HG03139 (cell line): ENCODE measurements at regions not wholly inside any gene's neighbourhood (a gene's known extent, or its start where the extent isn't known, plus 50 kb on each side); places are given as distances from the start of the nearest gene placed in this dataset.
"Not testable (repeated sequence)": the region's sequence is repeated elsewhere in the genome, so short reads cannot be mapped to it uniquely, and the experiment has no call there.

Experiments used
- ATAC-seq: cut with Tn5 transposase; IDR thresholded peaks from one replicate; pipeline ENCODE4 v1.9.1; 2021; ENCODE audit not compliant: unreplicated experiment

DNA sequence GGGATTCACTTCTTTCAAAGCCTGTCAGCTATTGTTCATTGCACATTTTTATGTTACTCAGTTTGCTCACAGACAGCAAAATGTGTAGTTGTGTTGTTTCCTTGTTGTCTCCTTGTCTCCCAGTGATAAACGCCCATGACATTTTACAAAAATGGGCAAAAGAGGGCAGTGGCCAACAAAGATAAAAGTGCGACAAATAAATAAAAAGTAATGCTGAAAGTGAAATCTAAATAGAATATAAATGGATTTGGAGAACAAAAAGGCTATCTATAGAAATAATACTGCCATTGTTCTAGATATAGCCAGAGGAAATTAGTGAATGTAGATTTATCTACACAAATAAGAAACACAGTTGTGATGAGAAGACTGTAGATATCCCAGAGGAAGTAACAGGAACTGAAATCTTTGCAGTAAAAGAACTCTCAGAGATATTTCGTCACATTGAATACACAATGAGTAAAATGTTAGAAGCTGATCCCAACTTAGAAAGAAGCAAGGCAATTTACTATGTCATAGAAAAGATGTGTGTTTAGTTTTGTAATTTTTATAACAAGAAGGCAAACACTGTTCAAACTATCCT, 1186.2 kb upstream of the FAM98A start:
- no peak for ATAC-seq

DNA sequence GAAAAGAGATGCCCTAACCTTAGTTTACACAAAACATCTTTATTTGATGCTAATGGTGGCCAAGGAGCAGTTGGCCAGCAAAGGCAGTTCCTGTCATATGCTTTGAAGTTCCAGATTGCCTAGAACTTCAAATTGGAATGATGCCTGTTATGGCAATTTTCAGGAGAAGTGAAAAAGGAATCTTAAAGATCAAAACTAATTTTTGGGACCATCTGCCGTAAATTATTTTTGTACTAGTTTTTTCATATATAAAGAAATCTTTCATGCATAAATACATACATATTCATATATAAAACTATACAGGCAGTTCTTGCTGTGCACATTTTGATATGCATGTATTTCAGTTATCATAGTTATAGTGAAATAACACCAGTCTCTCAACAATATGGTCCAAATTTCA, 1185.6 kb upstream of the FAM98A start:
- ATAC-seq = no peak

DNA sequence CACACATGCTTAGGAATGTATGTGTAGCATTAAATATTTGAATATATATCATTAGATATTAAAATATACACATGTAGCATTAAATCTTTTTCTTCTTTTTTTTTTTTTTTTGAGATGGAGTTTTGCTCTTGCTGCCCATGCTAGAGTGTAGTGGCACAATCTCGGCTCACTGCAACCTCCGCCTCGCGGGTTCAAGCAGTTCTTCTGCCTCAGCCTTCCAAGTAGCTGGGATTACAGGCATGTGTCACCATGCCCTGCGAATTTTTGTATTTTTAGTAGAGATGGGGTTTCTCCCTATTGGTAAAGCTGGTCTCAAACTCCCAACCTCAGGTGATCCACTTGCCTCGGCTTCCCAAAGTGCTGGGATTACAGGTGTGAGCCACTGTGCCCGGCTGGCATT, 1151.6 kb upstream of the FAM98A start:
- not testable (repeated sequence) for ATAC-seq

DNA sequence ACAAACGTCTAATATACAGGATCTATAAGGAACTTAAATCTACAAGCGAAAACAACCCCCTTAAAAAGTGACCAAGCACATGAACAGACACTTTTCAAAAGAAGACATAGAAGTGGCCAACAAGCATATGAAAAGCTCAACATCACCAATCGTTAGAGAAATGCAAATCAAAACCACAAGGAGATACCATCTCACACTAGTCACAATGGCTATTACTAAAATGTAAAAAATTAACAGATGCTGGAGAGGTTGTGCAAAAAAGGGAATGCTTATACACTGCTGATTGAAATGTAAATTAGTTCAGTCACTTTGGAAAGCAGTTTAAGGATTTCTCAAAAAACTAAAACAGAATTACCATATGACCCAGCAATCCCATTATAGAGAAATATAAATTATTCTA, 1148.5 kb upstream of the FAM98A start:
- no peak for ATAC-seq

DNA sequence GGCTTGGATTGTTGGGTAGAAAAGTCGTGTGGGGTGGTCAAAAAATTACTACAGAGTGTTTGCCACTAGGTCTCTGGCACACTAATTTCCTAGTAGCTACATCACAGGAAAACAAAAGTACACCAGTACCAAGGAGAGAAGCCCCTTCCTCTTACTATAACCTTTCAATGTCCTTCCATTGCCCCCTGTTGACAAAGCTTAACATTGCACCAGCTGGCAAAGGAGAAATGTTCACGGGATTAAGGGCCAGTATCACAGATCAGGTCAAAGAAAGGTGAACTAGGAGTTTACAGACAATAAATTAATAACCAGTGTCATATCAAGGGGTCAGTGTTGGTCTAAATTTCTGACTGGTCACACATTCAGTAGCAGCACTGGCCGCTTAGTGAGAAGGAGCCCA, 1139.6 kb upstream of the FAM98A start:
- ATAC-seq = no peak

DNA sequence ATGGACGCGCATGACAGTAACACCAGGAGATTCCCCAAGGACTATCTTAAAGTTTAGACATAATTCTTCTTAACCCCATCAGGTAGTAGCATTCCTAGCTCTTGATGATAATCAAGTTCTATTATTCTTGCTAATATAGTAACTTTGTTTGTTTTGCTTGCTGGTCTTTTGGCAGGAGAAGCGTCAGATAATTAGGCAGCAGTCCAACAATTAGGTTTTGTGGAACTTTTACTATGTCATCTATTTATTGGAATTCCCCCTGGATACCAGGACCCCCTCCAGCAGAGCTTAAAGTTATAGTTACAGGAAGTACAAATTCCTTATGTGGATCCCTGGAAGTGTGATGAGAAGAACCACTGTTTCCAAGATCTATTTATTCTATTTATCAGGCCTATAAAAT, 1138.0 kb upstream of the FAM98A start:
- no peak for ATAC-seq

DNA sequence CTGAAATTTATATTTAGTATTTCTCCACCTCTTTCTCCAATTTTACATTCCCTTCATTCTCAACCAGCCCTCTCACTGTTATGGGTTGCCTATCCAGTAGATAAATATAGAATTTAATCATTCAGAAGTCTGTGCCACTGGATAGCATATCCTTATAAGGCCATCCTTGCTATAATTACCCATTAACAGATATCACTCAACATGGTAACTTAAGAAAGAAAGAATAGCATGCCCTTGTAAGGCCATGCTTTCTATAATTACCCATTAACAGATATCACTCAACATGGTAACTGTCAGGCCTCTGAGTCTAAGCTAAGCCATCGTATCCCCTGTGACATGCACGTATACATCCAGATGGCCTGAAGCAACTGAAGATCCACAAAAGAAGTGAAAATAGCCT, 1137.4 kb upstream of the FAM98A start:
- ATAC-seq = no peak

DNA sequence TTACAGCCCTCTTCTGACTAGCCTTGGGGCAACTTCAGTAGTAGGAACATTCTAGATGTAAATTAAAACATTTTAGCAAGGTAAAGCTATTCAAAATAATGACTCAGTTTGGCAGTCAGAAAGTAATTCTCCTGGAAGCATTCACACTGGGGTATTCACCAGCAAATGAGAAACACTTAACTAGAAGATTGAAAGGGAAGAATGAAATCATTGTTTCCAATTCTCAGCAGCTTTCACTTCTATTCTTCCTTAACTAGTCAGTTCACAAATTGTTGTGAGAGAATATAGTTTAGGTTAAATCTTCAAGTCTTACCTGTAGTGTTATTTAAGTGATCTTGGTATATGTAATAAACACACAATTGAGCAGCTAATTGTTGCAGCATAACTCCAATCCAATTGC, 1135.6 kb upstream of the FAM98A start:
- no peak for ATAC-seq

DNA sequence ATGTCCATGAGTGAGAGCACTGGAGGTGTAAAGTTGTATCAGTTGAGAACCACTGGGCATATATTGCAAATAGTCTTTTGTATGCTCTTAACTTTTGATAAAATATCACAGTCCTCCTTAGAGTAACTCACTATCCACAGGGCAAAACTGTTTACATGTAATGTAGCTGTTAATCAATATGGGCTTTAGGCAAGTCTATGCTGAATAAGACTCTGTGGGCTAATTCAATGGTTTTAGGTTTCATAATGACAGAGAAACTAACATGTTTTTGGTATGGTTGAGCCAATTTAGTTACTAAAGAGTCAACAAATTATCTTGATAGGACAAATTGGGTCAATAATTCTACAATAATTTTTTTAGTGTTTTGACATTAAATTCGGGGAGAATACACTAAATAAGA, 1134.9 kb upstream of the FAM98A start:
- no peak for ATAC-seq

DNA sequence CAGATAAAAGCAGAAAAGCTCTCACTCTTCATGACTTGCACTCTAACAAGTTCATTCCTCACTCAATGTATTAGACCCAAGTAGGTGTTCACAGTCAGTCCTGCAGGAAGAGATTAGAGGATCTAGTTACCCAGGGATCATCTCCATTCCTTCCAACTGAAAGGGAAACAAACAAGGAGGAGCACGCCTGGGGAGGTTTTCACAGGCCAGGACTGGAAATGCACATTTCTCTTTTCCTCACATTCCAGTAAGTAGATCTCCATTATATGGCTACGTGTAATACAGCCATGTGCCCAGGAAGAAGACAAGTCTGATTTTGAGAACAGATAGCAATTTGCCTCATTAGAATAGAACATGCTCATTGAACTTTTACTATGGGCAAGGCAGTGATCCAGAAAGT, 1132.2 kb upstream of the FAM98A start:
- ATAC-seq = no peak

DNA sequence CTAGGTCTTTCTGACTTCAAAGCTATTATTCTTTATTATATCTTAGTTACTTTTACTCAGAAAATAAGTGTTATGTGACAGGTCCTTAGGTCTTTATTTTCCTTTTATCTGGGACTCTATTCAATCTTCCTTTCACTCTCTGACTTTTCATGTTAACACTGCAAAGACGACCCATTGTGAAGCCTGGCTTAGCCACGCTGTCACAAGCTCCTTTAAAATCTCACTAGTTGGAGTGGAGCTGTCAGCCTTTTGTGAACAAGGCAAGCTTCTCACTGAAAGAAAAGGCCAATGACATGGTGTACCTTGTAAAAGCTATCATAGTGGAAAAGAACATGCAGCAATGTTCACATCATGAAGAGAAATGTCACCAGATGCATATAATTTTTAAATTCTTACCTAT, 1130.7 kb upstream of the FAM98A start:
- no peak for ATAC-seq

DNA sequence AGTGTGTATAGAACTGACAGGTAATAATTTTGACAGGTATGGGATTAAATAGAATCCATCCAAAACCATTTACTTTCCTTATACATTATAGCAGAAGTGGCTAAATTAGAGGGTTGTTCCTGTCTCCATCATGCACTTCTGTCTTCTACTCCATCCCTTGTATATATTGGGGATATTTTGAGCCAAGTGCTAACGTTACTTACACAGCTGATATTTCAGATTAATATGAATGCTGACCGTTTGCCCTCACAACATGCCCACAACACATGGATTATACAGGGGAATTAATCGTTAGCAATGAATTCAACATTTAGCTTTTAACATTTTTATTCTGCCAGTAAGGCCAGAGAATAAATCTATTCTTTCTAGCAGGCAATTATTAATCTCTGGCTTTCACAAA, 1125.0 kb upstream of the FAM98A start:
- no peak for ATAC-seq

DNA sequence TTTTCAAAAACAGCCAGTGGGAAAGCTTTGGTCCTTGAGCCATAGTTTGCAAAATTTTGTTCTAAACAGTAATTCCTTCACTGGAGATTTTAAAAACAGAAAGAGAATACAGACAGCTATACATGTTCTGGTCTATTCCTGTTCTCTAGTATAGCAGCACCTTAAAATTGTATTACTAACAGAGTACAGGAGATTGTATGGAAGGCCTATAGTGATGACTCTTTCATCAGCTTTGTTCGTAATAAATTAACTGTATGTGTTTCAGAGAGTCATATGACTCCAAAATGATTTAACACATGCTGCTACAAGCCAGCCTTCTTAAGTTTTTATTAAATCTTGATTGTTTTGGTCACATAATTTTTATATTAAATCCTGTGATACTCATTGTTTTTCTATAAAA, 1124.6 kb upstream of the FAM98A start:
- no peak for ATAC-seq

DNA sequence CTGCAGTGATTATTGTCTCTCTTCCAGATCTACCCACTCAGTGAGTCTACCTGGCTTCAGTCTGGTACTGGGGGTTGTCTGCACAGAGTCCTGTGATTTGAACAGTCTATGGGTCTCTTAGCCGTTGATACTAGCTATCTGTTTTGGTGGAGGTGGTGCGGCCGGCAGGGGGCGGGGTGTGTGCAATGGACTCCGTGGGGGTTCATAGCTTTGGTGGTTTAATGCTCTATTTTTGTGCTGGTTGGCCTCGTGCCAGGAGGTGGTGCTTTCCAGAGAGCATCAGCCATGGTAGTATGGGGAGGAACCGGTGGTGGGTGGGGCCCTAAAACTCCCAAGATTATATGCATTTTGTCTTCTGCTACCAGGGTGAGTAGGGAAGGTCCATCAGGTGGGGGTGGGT, 1120.1 kb upstream of the FAM98A start:
- no peak for ATAC-seq

DNA sequence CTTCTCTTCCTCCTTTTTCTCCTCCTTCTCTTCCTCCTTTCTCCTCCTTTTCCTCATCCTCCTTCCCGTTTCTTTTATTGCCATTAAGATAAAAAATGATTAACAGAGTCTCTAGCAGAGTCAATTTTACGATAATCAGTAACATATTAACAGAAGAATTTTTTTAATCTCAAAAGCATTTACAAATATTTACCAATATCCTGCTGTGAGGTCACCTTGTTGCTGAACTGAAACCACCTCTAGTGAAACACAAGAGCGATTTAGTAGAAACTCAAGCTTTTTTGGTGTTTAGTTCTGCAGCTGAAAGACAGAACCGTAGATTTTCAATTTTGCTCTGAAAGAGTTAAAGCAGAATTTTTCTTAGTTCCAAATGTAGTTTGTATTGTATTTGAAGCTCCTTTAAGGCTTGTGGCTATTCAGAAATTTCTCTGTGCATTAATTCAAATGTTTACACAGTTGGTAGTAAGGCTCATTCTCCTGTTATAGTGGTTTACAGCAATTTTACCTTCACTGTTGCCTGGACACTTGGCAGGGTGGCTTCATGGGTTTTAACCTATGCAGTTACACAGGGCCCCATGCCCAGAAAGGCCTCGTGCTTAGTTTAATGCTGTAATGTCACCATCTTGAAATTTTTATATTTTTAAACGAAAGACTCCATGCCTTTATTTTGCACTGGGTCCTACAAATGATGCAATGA, 1106.6 kb upstream of the FAM98A start:
- peak; percentile 83 for ATAC-seq

DNA sequence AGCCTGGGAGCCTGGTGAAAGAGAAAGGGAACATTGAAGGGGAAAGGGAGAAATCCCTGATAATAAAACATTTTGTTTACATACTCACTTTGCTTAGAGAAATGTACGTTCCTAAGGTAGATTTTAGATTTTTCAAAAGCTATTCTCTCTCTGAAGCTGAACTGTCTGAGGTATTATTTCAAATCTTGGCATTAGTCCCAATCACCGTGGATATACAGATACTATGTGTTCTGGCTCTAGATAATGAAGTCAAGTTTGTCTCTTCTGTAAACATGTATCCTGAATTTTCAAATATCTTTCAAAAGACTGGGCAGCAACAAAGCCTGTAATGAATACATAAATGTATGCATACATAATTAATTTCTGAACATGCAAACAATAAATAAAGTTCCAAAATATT, 1104.2 kb upstream of the FAM98A start:
- ATAC-seq = no peak

DNA sequence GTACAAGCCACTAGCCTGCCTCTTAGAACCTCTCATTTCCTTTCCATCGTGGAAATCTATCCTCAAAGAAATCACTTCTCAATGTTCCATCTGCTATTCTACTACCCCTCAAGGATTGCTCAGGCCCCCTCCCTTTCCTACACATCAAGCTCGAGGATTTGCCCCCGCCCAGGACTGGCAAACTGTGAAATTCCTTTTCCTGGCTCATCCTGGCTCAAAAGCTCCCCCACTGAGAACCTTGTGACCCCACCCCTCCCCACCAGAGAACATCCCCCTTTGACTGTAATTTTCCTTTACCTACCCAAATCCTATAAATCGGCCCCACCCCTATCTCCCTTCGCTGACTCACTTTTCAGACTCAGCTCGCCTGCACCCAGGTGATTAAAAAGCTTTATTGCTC, 1103.3 kb upstream of the FAM98A start:
- not testable (repeated sequence) for ATAC-seq

DNA sequence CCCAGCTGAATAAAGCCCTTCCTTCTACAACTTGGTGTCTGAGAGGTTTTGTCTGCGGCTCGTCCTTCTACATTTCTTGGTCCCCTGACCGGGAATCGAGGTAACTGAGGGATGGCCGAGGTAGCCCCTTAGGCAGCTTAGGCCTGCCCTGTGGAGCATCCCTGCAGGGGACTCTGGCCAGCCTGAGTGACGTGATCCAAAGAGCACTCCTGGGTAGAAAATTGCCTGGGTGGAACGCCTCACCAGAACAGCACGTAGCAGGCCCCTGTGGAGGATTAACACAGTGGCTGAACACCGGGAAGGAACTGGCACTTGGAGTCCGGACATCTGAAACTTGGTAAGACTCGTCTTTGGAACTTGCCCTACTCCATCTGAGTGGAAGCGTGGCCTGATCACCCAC, 1078.5 kb upstream of the FAM98A start:
- ATAC-seq = not testable (repeated sequence)

DNA sequence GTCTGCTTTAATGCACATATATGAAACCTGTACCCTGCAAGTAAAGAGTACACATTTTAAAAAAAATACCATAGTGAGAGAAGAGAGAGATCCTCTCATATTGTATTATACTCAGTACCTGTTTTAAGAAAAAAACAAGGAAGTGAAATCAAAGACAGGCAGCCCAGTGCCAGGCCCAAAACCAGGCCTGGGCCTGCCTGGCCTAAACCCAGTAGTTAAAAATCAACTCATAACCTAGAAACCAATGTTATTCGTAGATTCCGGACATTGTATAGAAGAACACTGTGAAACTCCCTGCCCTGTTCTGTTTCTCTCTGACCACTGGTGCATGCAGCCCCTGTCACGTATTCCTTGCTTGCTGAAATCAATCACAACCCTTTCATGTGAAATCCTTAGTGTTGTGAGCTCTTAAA, 1078.0 kb upstream of the FAM98A start:
- not testable (repeated sequence) for ATAC-seq

DNA sequence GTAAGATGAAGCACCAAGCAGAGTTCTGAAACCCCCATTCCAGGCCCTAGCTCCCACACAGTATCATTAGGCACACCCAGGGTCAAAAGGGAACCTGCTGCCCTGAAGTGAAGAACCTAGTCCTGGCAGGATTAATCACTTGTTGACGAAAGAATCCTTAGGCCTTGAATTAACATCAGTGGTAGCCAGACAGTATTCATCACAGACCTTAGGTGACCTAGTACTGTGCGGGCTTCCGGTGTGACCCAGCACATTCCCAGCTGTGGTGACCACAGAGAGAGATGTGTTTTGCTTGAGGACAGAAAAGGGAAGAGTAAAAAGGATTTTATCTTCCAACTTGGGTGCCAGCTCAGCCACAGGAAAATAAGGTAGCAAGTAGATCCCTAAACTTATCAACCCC, 1071.4 kb upstream of the FAM98A start:
- no peak for ATAC-seq

DNA sequence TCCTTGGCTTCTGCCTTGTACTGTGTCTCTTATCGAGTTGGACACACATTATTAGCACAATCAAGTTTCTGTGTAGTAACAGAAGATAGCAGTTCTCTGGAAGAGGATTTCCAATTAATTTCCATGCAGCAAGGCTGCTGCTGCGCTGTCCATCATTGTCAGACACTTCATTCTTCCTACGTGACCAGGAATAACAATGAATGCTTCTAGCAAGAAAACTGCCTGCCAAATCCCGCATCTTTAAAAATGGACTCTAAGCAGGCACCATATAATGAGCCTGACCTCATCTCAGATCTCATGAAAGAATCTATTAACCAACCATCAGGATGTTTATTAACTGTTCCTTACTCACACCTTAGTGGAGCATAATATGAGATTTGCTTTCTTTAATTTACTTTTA, 1067.7 kb upstream of the FAM98A start:
- no peak for ATAC-seq

DNA sequence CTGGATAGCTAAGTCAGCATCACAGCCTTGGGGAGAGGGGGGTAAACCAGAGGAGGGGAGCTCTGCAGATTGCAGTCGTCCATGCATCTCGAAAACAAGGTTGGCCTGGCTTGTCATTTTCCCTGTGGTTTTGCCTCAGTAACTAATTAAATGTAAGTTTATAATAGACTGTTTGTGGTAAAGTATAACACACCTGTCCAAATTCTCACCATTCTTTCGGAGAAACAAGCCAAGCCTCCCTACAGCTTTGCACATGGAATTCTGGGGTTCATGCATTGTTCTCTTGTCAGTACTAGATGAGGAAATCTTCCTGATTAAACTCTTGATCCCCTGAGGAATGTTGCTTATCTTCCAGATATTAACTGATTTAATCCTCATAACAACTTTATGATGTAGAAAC, 1065.2 kb upstream of the FAM98A start:
- ATAC-seq = no peak

DNA sequence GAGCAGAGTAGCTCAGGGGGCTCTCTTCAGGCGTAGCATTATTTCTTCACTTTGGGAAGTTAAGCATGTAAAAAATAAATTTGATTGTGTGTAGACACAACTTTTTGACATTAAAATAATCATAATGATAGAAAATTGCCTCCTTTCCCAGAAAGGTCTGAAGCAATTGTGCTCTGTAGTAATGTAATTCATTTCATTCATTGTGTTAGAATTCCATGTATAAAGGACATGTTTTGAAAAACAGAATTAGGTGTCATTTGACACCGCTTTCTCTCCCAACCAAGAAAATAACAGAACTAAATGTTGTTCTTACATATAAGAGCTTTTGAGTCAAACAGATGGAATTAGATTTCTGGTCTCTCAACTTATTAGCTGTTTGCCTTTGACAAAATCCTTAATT, 1064.2 kb upstream of the FAM98A start:
- no peak for ATAC-seq
